Spleen (tissue), 11 donors: ENCODE measurements at regions not wholly inside any gene's neighbourhood (a gene's known extent, or its start where the extent isn't known, plus 50 kb on each side); places are given as distances from the start of the nearest gene placed in this dataset.

ENCODE experiments used
- DNase-seq: peaks from one replicate; pipeline ENCODE4 v3.0.0-alpha.2; 2020
- H3K27ac ChIP-seq, 8 donors: fragments of 200-600 bp; sonication (generic) in 7 of 8; 1 replicate in 4 of 8; 2 replicates in 4 of 8; pipeline versions ENCODE4 v1.5.0 to v1.8.0; 2016 to 2021; ENCODE audit warnings: inconsistent platforms in 4 of 8, mild to moderate bottlenecking in 4 of 8, moderate library complexity in 1 of 8
- H3K27me3 ChIP-seq, 7 donors: fragments of 200-600 bp; sonication (generic) in 6 of 7; replicated peaks in 1 of 7; 1 replicate in 4 of 7; 2 replicates in 3 of 7; pipeline versions ENCODE4 v1.5.0 to v1.8.0; 2016 to 2021; ENCODE audit warnings: inconsistent platforms in 3 of 7, mild to moderate bottlenecking in 1 of 7
- H3K36me3 ChIP-seq, 6 donors: fragments of 200-600 bp; sonication (generic) in 5 of 6; 1 replicate in 4 of 6; 2 replicates in 2 of 6; pipeline versions ENCODE4 v1.5.0 to v1.8.0; 2016 to 2021; ENCODE audit warnings: inconsistent platforms in 2 of 6
- H3K4me1 ChIP-seq, 6 donors: fragments of 200-600 bp; sonication (generic) in 5 of 6; 1 replicate in 3 of 6; 2 replicates in 3 of 6; pipeline versions ENCODE4 v1.5.0 to v1.8.0; 2016 to 2021; ENCODE audit warnings: inconsistent platforms in 3 of 6
- H3K4me3 ChIP-seq, 8 donors: fragments of 200-600 bp; sonication (generic) in 7 of 8; 1 replicate in 4 of 8; 2 replicates in 4 of 8; pipeline versions ENCODE4 v1.5.0 to v1.8.0; 2016 to 2021; ENCODE audit warnings: inconsistent platforms in 4 of 8, mild to moderate bottlenecking in 4 of 8, moderate library complexity in 2 of 8
- H3K9me3 ChIP-seq, 8 donors: fragments of 200-600 bp; sonication (generic) in 7 of 8; 1 replicate in 4 of 8; 2 replicates in 4 of 8; pipeline versions ENCODE4 v1.5.0 to v1.8.0; 2016 to 2021; ENCODE audit warnings: inconsistent platforms in 4 of 8
- CTCF ChIP-seq, 11 experiments: fragments of 200-600 bp in 7 of 11; fragments of 450-650 bp in 4 of 11; sonication (generic) in 4 of 11; IDR thresholded peaks in 8 of 11; conservative IDR thresholded peaks in 3 of 11; 1 replicate in 7 of 11; 2 replicates in 4 of 11; pipeline versions ENCODE4 v1.4.0 to v1.8.0; 2016 to 2021; ENCODE audit warnings: antibody characterized with exemption in 11 of 11, inconsistent platforms in 4 of 11, mild to moderate bottlenecking in 1 of 11
- POLR2A ChIP-seq, 3 donors: fragments of 450-650 bp; IDR thresholded peaks; one replicate each; pipeline ENCODE4 v1.5.1; 2017; ENCODE audit warnings: antibody characterized with exemption in 3 of 3, mild to moderate bottlenecking in 1 of 3
- POLR2AphosphoS5 ChIP-seq, 3 donors: sonication (generic); formaldehyde crosslinking; IDR thresholded peaks; one replicate each; pipeline ENCODE4 v1.5.1; 2017; ENCODE audit warnings: antibody characterized with exemption in 3 of 3
- WGBS, 5 donors: extraction: QIAGEN DNeasy Blood & Tissue Kit in 3 of 5; methylation state at CpG; one replicate each; pipeline versions ENCODE4 v1.1.5 to v1.1.7; 2013 to 2018; 5-methylcytosine and 5-hydroxymethylcytosine counted together
- intact Hi-C: fragments of 100-400 bp; cut with DNase I; formaldehyde crosslinking; loops from one replicate; pipeline ENCODE4 v1.15.0; 2023; ENCODE audit warnings: low total_unique reads
- donor health status: healthy with polysubstance abuse.
- donor health status: DM: no; HTN: no; CAD: no; lungs with moderate emphysema.
- donor health status: DM: no; HTN: no; CAD: no.
- donor health status: Bipolar disorder and iron deficiency.
- donor health status: healthy.
- donor health status: DM: no; HTN: no; CAD: no.
- donor health status: DM: yes; HTN: yes; CAD: no.

- Histone ChIP-seq H3K27me3 (no peaks in the 10 kb centered on the region), H3K4me3 (no peak overlapping the region), H3K9me3 (peaks cover 0 to 22% (median 0%) of the 10 kb centered on the region in 8 donors), H3K4me1 (no peaks in the 10 kb centered on the region), H3K36me3 (no peaks in the 10 kb centered on the region), H3K27ac (no peak overlapping the region)
- intact Hi-C loops, result no loop called here
- TF ChIP-seq POLR2A (IDR thresholded peaks at IDR 0.05) (no peak), POLR2AphosphoS5 (IDR thresholded peaks at IDR 0.05) (no peak), CTCF (IDR thresholded peaks at IDR 0.05 in 8 of 11, conservative IDR thresholded peaks at IDR 0.05 in 3 of 11) (no peak)
- WGBS, 5 donors, result 44 to 47% (median 46%) methylated on average over 4 of the region's 4 CpGs
- DNase-seq, result no peak
Measured at GRCh38 chr4:148857239-148857972, 415.2 kb upstream of the NR3C2 start.

GRCh38 chr4:148854203-148854602 is 412.0 kb upstream of the NR3C2 start:
- Histone ChIP-seq H3K36me3 (no peaks in the 10 kb centered on the region), H3K4me3 (no peak overlapping the region), H3K4me1 (no peaks in the 10 kb centered on the region), H3K27me3 (no peaks in the 10 kb centered on the region), H3K9me3 (peaks cover 0 to 21% (median 0%) of the 10 kb centered on the region in 8 donors), H3K27ac (no peak overlapping the region)
- no peak for DNase-seq
- no peak for TF ChIP-seq CTCF (IDR thresholded peaks at IDR 0.05 in 8 of 11, conservative IDR thresholded peaks at IDR 0.05 in 3 of 11)
- TF ChIP-seq POLR2A (IDR thresholded peaks at IDR 0.05), result no peak
- no peak for TF ChIP-seq POLR2AphosphoS5 (IDR thresholded peaks at IDR 0.05)
- intact Hi-C loops, result no loop called here

- peaks cover 0 to 18% (median 0%) of the 10 kb centered on the region in 8 donors for H3K9me3 ChIP-seq
- no peaks in the 10 kb centered on the region for H3K36me3 ChIP-seq
- H3K4me1 ChIP-seq, result no peaks in the 10 kb centered on the region
- no peak overlapping the region for H3K27ac ChIP-seq
- WGBS, 5 donors, result 40 to 60% (median 55%) methylated on average over 3 of the region's 3 CpGs
- H3K27me3 ChIP-seq, result no peaks in the 10 kb centered on the region
- intact Hi-C loops, result no loop called here
- no peak overlapping the region for H3K4me3 ChIP-seq
- DNase-seq, result no peak
- TF ChIP-seq CTCF (IDR thresholded peaks at IDR 0.05 in 8 of 11, conservative IDR thresholded peaks at IDR 0.05 in 3 of 11), result no peak
- no peak for TF ChIP-seq POLR2AphosphoS5 (IDR thresholded peaks at IDR 0.05)
- TF ChIP-seq POLR2A (IDR thresholded peaks at IDR 0.05), result no peak
Measured at GRCh38 chr4:148852092-148852699, 410.0 kb upstream of the NR3C2 start.

- Histone ChIP-seq H3K4me3 (no peak overlapping the region), H3K36me3 (no peaks in the 10 kb centered on the region), H3K9me3 (peaks cover 0 to 8% (median 0%) of the 10 kb centered on the region in 8 donors), H3K27ac (no peak overlapping the region), H3K4me1 (no peaks in the 10 kb centered on the region), H3K27me3 (no peaks in the 10 kb centered on the region)
- TF ChIP-seq POLR2AphosphoS5 (IDR thresholded peaks at IDR 0.05) (no peak), POLR2A (IDR thresholded peaks at IDR 0.05) (no peak), CTCF (IDR thresholded peaks at IDR 0.05 in 8 of 11, conservative IDR thresholded peaks at IDR 0.05 in 3 of 11) (no peak)
- no peak for DNase-seq
- intact Hi-C loops, result no loop called here
- 52 to 60% (median 57%) methylated on average over 2 of the region's 2 CpGs for WGBS, 5 donors
Measured at GRCh38 chr4:148850257-148850995, 408.2 kb upstream of the NR3C2 start.
